Loucy (cell line): ENCODE measurements at regions not wholly inside any gene's neighbourhood (a gene's known extent, or its start where the extent isn't known, plus 50 kb on each side); places are given as distances from the start of the nearest gene placed in this dataset.

Source experiments
- H2AFZ ChIP-seq: fragments of 200-600 bp; sonication (generic); 2 replicates; pipeline ENCODE4 v1.6.0; 2016; ENCODE audit warnings: antibody characterized with exemption, mild to moderate bottlenecking, low read length, moderate library complexity
- H3F3A ChIP-seq: fragments of 200-600 bp; 2 replicates; pipeline ENCODE4 v1.6.0; 2016; ENCODE audit warnings: antibody characterized with exemption, low read depth, mild to moderate bottlenecking
- H3K27me3 ChIP-seq: fragments of 200-600 bp; sonication (generic); 2 replicates; pipeline ENCODE4 v1.6.1; 2014; ENCODE audit warnings: low read length, mild to moderate bottlenecking; ENCODE audit not compliant: insufficient read depth, poor library complexity, severe bottlenecking
- H3K36me3 ChIP-seq: fragments of 200-600 bp; sonication (generic); 2 replicates; pipeline ENCODE4 v1.6.1; 2016; ENCODE audit warnings: low read length; ENCODE audit not compliant: insufficient read depth
- H3K4me1 ChIP-seq: fragments of 200-600 bp; sonication (generic); 2 replicates; pipeline ENCODE4 v1.5.1; 2014; ENCODE audit warnings: low read length, mild to moderate bottlenecking; ENCODE audit not compliant: insufficient read depth, poor library complexity, severe bottlenecking
- H3K4me2 ChIP-seq: fragments of 200-600 bp; sonication (generic); 2 replicates; pipeline ENCODE4 v1.6.0; 2014; ENCODE audit warnings: antibody characterized with exemption, low read length, low read depth, mild to moderate bottlenecking; ENCODE audit not compliant: poor library complexity, severe bottlenecking
- H3K4me3 ChIP-seq: fragments of 200-600 bp; sonication (generic); 2 replicates; pipeline ENCODE4 v1.5.1; 2014; ENCODE audit warnings: low read length, mild to moderate bottlenecking, mixed read lengths; ENCODE audit not compliant: poor library complexity, severe bottlenecking
- H3K79me2 ChIP-seq: fragments of 200-600 bp; sonication (generic); 2 replicates; pipeline ENCODE4 v1.6.1; 2014; ENCODE audit warnings: low read length; ENCODE audit not compliant: insufficient read depth
- H3K9ac ChIP-seq: fragments of 200-600 bp; sonication (generic); 2 replicates; pipeline ENCODE4 v1.6.0; 2014; ENCODE audit warnings: mild to moderate bottlenecking, low read depth, low read length, moderate library complexity; ENCODE audit not compliant: poor library complexity, severe bottlenecking
- H3K9me2 ChIP-seq: fragments of 200-600 bp; sonication (generic); replicated peaks from 2 replicates; pipeline ENCODE4 v1.6.1; 2016; ENCODE audit warnings: low read depth, low read length, mixed read lengths
- H3K9me3 ChIP-seq: fragments of 200-600 bp; sonication (generic); 2 replicates; pipeline ENCODE4 v1.6.1; 2014; ENCODE audit warnings: mild to moderate bottlenecking, antibody characterized with exemption, low read length, low read depth; ENCODE audit not compliant: insufficient read depth
- H4K20me1 ChIP-seq: fragments of 200-600 bp; sonication (generic); 2 replicates; pipeline ENCODE4 v1.6.0; 2014; ENCODE audit warnings: antibody characterized with exemption, low read length, mild to moderate bottlenecking; ENCODE audit not compliant: insufficient read depth, poor library complexity, severe bottlenecking
- CTCF ChIP-seq: fragments of 200-600 bp; sonication (generic); conservative IDR thresholded peaks from 2 replicates; pipeline ENCODE4 v1.5.1; 2014; ENCODE audit warnings: mild to moderate bottlenecking, antibody characterized with exemption, low read length
- EZH2phosphoT487 ChIP-seq: fragments of 200-600 bp; IDR thresholded peaks from 2 replicates; pipeline ENCODE4 v1.6.1; 2018; ENCODE audit warnings: antibody characterized with exemption, mild to moderate bottlenecking, moderate library complexity, borderline replicate concordance

- Histone ChIP-seq H3K4me3 (no peak overlapping the region), H3K4me2 (no peak overlapping the region), H3K9me2 (no peaks in the 10 kb centered on the region), H3K9ac (no peak overlapping the region), H3K9me3 (no peaks in the 10 kb centered on the region), H4K20me1 (no peaks in the 10 kb centered on the region), H2AFZ (no peak overlapping the region), H3K27me3 (no peaks in the 10 kb centered on the region), H3K4me1 (no peaks in the 10 kb centered on the region), H3K36me3 (no peaks in the 10 kb centered on the region), H3F3A (no peaks in the 10 kb centered on the region), H3K79me2 (no peaks in the 10 kb centered on the region)
- TF ChIP-seq CTCF (no peak), EZH2phosphoT487 (no peak)
Measured at GRCh38 chr12:69171881-69172280, 67.5 kb upstream of the CPSF6 start.

GRCh38 chr12:69172491-69172890 lies 66.9 kb upstream of the CPSF6 start:
- Histone ChIP-seq H3K9ac (no peak overlapping the region), H2AFZ (no peak overlapping the region), H3K4me2 (no peak overlapping the region), H4K20me1 (no peaks in the 10 kb centered on the region), H3K27me3 (no peaks in the 10 kb centered on the region), H3F3A (no peaks in the 10 kb centered on the region), H3K9me2 (no peaks in the 10 kb centered on the region), H3K4me3 (no peak overlapping the region), H3K36me3 (no peaks in the 10 kb centered on the region), H3K79me2 (no peaks in the 10 kb centered on the region), H3K4me1 (no peaks in the 10 kb centered on the region), H3K9me3 (no peaks in the 10 kb centered on the region)
- TF ChIP-seq EZH2phosphoT487 (no peak), CTCF (no peak)

GRCh38 chr12:69173368-69173767 lies 66.0 kb upstream of the CPSF6 start:
- no peaks in the 10 kb centered on the region for H3K79me2 ChIP-seq
- no peaks in the 10 kb centered on the region for H3K9me2 ChIP-seq
- no peak overlapping the region for H3K9ac ChIP-seq
- H3K36me3 ChIP-seq = no peaks in the 10 kb centered on the region
- H3F3A ChIP-seq = no peaks in the 10 kb centered on the region
- no peak overlapping the region for H2AFZ ChIP-seq
- H3K4me1 ChIP-seq = no peaks in the 10 kb centered on the region
- H3K4me2 ChIP-seq = no peak overlapping the region
- no peak overlapping the region for H3K4me3 ChIP-seq
- no peaks in the 10 kb centered on the region for H4K20me1 ChIP-seq
- no peak for TF ChIP-seq EZH2phosphoT487
- TF ChIP-seq CTCF = no peak
- no peaks in the 10 kb centered on the region for H3K9me3 ChIP-seq
- H3K27me3 ChIP-seq = no peaks in the 10 kb centered on the region
